GM23338 (cell line): ENCODE measurements at regions not wholly inside any gene's neighbourhood (a gene's known extent, or its start where the extent isn't known, plus 50 kb on each side); places are given as distances from the start of the nearest gene placed in this dataset.

ENCODE experiments used
- CREB1 ChIP-seq: fragments of 250-450 bp; sonication (Bioruptor Pico); IDR thresholded peaks from 2 replicates; pipeline ENCODE4 v1.5.0; 2020; ENCODE audit warnings: low read depth, mild to moderate bottlenecking, moderate library complexity
- CTCF ChIP-seq, 2 experiments: fragments of 200-600 bp in 1 of 2; sonication (generic) in 1 of 2; conservative IDR thresholded peaks; 2 replicates each; pipeline versions ENCODE4 v1.5.1 to v1.6.1; 2016 to 2017; ENCODE audit warnings: antibody characterized with exemption in 2 of 2, low read depth in 2 of 2, mild to moderate bottlenecking in 2 of 2, moderate library complexity in 1 of 2
- EZH2 ChIP-seq: fragments of 200-600 bp; sonication (generic); IDR thresholded peaks from one replicate; pipeline ENCODE4 v1.8.0; 2017; ENCODE audit warnings: antibody characterized with exemption, mild to moderate bottlenecking, low read depth; ENCODE audit not compliant: unreplicated experiment
- NANOG ChIP-seq: IDR thresholded peaks from 2 replicates; pipeline ENCODE4 v1.6.1; 2016; ENCODE audit warnings: antibody characterized with exemption, borderline replicate concordance
- POLR2AphosphoS5 ChIP-seq: IDR thresholded peaks from 2 replicates; pipeline ENCODE4 v1.6.1; 2016; ENCODE audit warnings: antibody characterized with exemption, low read depth

- TF ChIP-seq POLR2AphosphoS5 (no peak), NANOG (no peak), CTCF (conservative IDR thresholded peaks at IDR 0.05; ENCODE audit: low read depth in 2 of 2) (no peak), CREB1 (CRISPR knock-in tag) (no peak), EZH2 (no peak)
Measured at GRCh38 chr13:53466576-53466975, 438.0 kb downstream of the OLFM4 start.
